ENCODE measurements at regions not wholly inside any gene's neighbourhood (a gene's known extent, or its start where the extent isn't known, plus 50 kb on each side); places are given as distances from the start of the nearest gene placed in this dataset.

DNA sequence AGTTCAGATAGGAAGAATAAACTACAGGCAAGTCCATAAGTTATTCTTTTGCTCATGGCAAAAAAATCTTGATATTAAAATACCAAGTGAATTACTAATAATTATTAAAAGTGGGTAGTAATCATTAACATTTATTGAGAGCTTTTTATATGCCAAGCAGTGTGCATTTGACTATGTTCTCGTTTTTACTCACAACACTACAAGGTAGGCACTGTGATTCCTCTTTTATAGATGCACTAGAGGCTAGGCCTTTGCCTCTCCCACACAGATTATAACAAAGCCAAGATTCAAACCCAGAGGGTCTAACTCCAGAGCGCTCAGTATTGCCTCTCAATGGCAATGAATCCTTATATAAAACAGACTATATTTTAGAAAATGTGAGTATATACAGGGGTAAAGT is 254.2 kb downstream of the NAF1 start:
- TF ChIP-seq YY1 (IDR thresholded peaks at IDR 0.05; ENCODE audit: insufficient read depth, insufficient read length) (no peak), ZNF274 (IDR thresholded peaks at IDR 0.05; ENCODE audit: low read depth, low read length) (no peak), SUZ12 (IDR thresholded peaks at IDR 0.05; ENCODE audit: extremely low read depth, insufficient read depth, insufficient read length) (no peak)

Measured in NT2/D1 (cell line).